GM12865 (cell line): ENCODE measurements at regions not wholly inside any gene's neighbourhood (a gene's known extent, or its start where the extent isn't known, plus 50 kb on each side); places are given as distances from the start of the nearest gene placed in this dataset.

Experiments
- DNase-seq: peaks from one replicate; pipeline ENCODE4 v3.0.0; 2010; ENCODE audit warnings: low read depth
- H3K4me3 ChIP-seq: 2 replicates; pipeline ENCODE4 v1.5.1; 2011; ENCODE audit warnings: mild to moderate bottlenecking, low read depth, low read length, control low read depth
- TF ChIP-seq, protein P1 (sequence below): IDR thresholded peaks from 2 replicates; pipeline ENCODE4 v1.5.1; 2011; ENCODE audit warnings: low read length, control low read depth, low read depth, inconsistent platforms; ENCODE audit not compliant: insufficient read depth; ENCODE audit errors: missing control alignments

DNA sequence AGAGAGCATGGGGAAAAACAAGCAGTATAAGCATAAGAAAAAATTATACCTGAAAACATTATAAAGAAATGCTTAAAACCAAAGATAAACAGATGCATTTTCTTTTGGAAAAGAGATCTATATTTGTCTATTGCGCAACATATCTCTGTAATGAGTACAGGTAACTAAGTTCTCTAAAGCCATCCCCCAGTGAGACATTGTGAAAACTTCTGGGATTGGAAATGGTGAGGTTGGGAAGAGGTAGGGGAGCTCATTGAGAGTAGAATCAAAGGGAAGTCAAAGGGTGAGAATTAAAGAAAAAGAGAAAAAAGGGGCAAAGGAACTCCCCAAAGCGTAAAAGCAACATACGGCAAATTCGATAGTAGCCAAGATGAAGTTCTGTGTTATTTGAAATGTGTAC lies 257.9 kb upstream of the RBFOX1 start:
- TF ChIP-seq, protein P1, sequence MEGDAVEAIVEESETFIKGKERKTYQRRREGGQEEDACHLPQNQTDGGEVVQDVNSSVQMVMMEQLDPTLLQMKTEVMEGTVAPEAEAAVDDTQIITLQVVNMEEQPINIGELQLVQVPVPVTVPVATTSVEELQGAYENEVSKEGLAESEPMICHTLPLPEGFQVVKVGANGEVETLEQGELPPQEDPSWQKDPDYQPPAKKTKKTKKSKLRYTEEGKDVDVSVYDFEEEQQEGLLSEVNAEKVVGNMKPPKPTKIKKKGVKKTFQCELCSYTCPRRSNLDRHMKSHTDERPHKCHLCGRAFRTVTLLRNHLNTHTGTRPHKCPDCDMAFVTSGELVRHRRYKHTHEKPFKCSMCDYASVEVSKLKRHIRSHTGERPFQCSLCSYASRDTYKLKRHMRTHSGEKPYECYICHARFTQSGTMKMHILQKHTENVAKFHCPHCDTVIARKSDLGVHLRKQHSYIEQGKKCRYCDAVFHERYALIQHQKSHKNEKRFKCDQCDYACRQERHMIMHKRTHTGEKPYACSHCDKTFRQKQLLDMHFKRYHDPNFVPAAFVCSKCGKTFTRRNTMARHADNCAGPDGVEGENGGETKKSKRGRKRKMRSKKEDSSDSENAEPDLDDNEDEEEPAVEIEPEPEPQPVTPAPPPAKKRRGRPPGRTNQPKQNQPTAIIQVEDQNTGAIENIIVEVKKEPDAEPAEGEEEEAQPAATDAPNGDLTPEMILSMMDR = no peak
- no peak overlapping the region for H3K4me3 ChIP-seq
- DNase-seq = no peak

GRCh38 chr16:7057458-7057857 lies 275.2 kb upstream of the RBFOX1 start:
- H3K4me3 ChIP-seq = no peak overlapping the region
- DNase-seq = no peak
- TF ChIP-seq, protein P1 = no peak

- DNase-seq = no peak
Observed at GRCh38 chr16:7055443-7055842, 277.2 kb upstream of the RBFOX1 start.

DNA sequence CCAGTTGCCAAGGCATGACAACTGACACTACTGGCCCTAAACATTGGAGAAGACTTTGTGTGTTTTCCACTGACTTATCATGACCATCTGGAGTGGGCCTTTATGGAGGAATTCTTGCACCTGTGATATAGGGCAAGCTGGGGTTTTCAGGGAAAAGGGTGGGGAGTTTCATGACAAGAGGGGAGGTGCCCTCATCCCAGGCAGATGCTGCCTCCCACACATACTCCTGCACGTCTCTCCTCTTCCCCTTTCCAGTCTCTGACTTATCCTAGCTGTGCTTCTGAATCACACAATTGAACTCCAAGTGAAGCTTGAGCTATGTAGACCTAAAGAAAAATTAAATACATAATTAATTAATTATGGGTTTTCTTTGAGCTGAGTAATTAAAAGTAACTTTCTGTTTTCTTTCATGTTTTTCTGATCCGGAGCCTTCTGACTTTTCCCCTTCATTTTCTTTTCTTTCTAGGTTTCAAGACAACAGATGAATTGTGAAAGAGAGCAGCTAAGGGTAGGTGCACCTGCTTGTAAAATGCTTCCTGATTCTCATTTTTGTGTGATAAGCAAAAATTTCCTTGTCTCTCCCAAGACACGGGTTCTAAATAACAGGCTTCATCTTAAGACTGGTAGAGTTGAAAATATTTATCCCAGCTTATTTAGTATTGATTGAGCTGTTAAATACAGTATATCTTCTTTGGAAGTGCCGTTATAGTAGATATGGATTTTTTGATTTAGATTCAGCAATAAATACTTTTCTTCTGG lies 280.9 kb upstream of the RBFOX1 start:
- H3K4me3 ChIP-seq = no peak overlapping the region
- TF ChIP-seq, protein P1 = no peak
- no peak for DNase-seq

More at GRCh38 chr16:7055443-7055842, 277.2 kb upstream of the RBFOX1 start:
- H3K4me3 ChIP-seq = no peak overlapping the region
- TF ChIP-seq, protein P1 = no peak

GRCh38 chr16:7044331-7044730 lies 288.3 kb upstream of the RBFOX1 start:
- no peak overlapping the region for H3K4me3 ChIP-seq
- no peak for DNase-seq
- TF ChIP-seq, protein P1 = no peak

DNA sequence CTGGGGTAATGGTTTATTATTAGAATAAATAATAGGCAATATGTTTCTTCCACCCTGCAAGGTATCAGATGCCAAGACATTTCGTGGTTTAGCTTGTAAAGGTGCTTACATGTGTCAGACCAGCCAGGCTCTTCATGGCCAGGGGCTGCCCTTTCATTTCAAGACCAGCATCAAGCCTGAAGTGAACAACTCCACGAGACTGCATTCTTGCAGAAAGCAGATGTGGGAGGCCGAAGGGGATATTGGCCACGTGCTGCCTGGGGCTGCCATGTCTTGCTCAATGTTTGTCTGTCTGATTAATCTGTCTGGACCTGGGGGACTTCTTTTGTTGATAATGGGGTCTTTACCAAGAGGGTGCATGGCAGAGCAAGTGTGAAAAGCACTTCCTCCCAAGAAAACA lies 294.2 kb upstream of the RBFOX1 start:
- TF ChIP-seq, protein P1 = no peak
- DNase-seq = no peak
- H3K4me3 ChIP-seq = no peak overlapping the region

GRCh38 chr16:7037495-7037894 lies 295.1 kb upstream of the RBFOX1 start:
- no peak for DNase-seq
- TF ChIP-seq, protein P1 = no peak
- no peak overlapping the region for H3K4me3 ChIP-seq
